Heart right ventricle (tissue), 16 donors: ENCODE measurements at regions not wholly inside any gene's neighbourhood (a gene's known extent, or its start where the extent isn't known, plus 50 kb on each side); places are given as distances from the start of the nearest gene placed in this dataset.

Source experiments
- ATAC-seq, 8 donors: fragments of 200-7000 bp; cut with Tn5 transposase; one replicate each; pipeline ENCODE4 v1.9.1; 2020; ENCODE audit warnings: mild to moderate bottlenecking in 8 of 8, moderate library complexity in 8 of 8, moderate number of reproducible peaks in 1 of 8
- DNase-seq, 2 donors: peaks; one replicate each; pipeline ENCODE4 v3.0.0-alpha.2; 2020
- H3K27ac ChIP-seq, 10 donors: fragments of 200-600 bp; sonication (generic) in 2 of 10; one replicate each; pipeline versions ENCODE4 v1.5.0 to v1.8.0; 2020 to 2022; ENCODE audit warnings: mild to moderate bottlenecking in 3 of 10
- H3K27me3 ChIP-seq, 7 donors: fragments of 200-600 bp; one replicate each; pipeline ENCODE4 v1.8.0; 2021 to 2022; ENCODE audit warnings: mild to moderate bottlenecking in 2 of 7
- H3K36me3 ChIP-seq, 9 donors: fragments of 200-600 bp; sonication (generic) in 1 of 9; one replicate each; pipeline versions ENCODE4 v1.5.0 to v1.8.0; 2020 to 2022; ENCODE audit warnings: mild to moderate bottlenecking in 2 of 9
- H3K4me1 ChIP-seq, 9 donors: fragments of 200-600 bp; sonication (generic) in 1 of 9; one replicate each; pipeline versions ENCODE4 v1.5.0 to v1.8.0; 2020 to 2022; ENCODE audit warnings: mild to moderate bottlenecking in 4 of 9
- H3K4me3 ChIP-seq, 10 donors: fragments of 200-600 bp; sonication (generic) in 2 of 10; one replicate each; pipeline versions ENCODE4 v1.5.0 to v1.8.0; 2020 to 2022; ENCODE audit warnings: mild to moderate bottlenecking in 7 of 10, moderate library complexity in 2 of 10
- H3K9me3 ChIP-seq, 11 donors: fragments of 200-600 bp in 10 of 11; sonication (generic) in 2 of 11; one replicate each; pipeline versions ENCODE4 v1.5.0 to v1.8.0; 2013 to 2022; ENCODE audit warnings: mild to moderate bottlenecking in 2 of 11, control low read depth in 1 of 11, moderate library complexity in 1 of 11
- CTCF ChIP-seq, 9 donors: fragments of 200-600 bp; sonication (generic) in 2 of 9; IDR thresholded peaks; one replicate each; pipeline versions ENCODE4 v1.5.0 to v1.8.0; 2021 to 2022; ENCODE audit warnings: antibody characterized with exemption in 9 of 9, mild to moderate bottlenecking in 5 of 9, moderate library complexity in 1 of 9
- WGBS, 2 donors: extraction: QIAGEN DNeasy Blood & Tissue Kit; methylation state at CpG; one replicate each; pipeline ENCODE4 v1.1.7; 2013; ENCODE audit warnings: inconsistent platforms in 1 of 2; 5-methylcytosine and 5-hydroxymethylcytosine counted together
- intact Hi-C, 10 donors: fragments of 100-400 bp; cut with DNase I; formaldehyde crosslinking; loops; one replicate each; pipeline versions ENCODE4 v1.11.1 to v1.14.2; 2022
- donor health status: Arrhythmogenic right ventricular cardiomyopathy.
- donor health status: ischemic (EF 13 %, LVEDD 7.1; RV severe dilation, severe dysfunction).
- donor health status: healthy with polysubstance abuse.
- donor health status: DM: no; HTN: yes; CAD: no.
- donor health status: DM: no; HTN: no; CAD: no.
- donor health status: ischemic (EF 25% LVEDD 6.9; RV normal size, moderate dysfunction).
- donor health status: ischemic (EF 25% LVEDD 5.7; RV mildly dilated, moderate dysfunction).
- donor health status: healthy.
- donor health status: DM: yes; HTN: yes; CAD: no.
- donor health status: Ischemic cardiomyopathy.
- donor health status: ischemic (EF 35%, LVEDD 5.7; RV mildly dilated, moderate dysfunction).
- donor health status: nonischemic (EF 11% LVEDD 7.7; RV severe dilation, severe dysfunction).
- donor health status: DM: yes; HTN: yes; CAD: no.
- donor health status: PGD.
- donor health status: ischemic (EF 29% LVEDD 5.4; RV normal size, mild dysfunction).
- donor health status: nonischemic (EF 23%, LVEDD 6.1; RV moderate dilation, normal function).

- no peaks in the 10 kb centered on the region for H3K4me1 ChIP-seq
- no peak for TF ChIP-seq CTCF (IDR thresholded peaks at IDR 0.05)
- ATAC-seq (no peak), DNase-seq (no peak)
- H3K27ac ChIP-seq = no peak overlapping the region
- H3K4me3 ChIP-seq = no peak overlapping the region
- WGBS, 2 donors = 77 to 81% methylated on average over 4 of the region's 4 CpGs
- intact Hi-C loops = loop anchor here in 2 of 10 donors (10.0 kb wide), 1 partner anchor 179 kb away; no protein-coding TSS in a partner anchor
- peaks cover 0 to 5% (median 0%) of the 10 kb centered on the region in 7 donors for H3K27me3 ChIP-seq
- H3K9me3 ChIP-seq = no peaks in the 10 kb centered on the region
- no peaks in the 10 kb centered on the region for H3K36me3 ChIP-seq
Measured at GRCh38 chr12:127115468-127116035, 1151.4 kb upstream of the TMEM132C start.

GRCh38 chr12:127118251-127118650 lies 1148.7 kb upstream of the TMEM132C start:
- Histone ChIP-seq H3K9me3 (no peaks in the 10 kb centered on the region), H3K36me3 (no peaks in the 10 kb centered on the region), H3K27me3 (peaks cover 0 to 5% (median 0%) of the 10 kb centered on the region in 7 donors), H3K4me3 (no peak overlapping the region), H3K4me1 (peaks cover 0 to 16% (median 3%) of the 10 kb centered on the region in 9 donors), H3K27ac (no peak overlapping the region)
- DNase-seq (no peak), ATAC-seq (no peak)
- WGBS, 2 donors = 80 to 83% methylated on average over 3 of the region's 3 CpGs
- intact Hi-C loops = loop anchor here in 2 of 10 donors (10.0 kb wide), 1 partner anchor 177 kb away; no protein-coding TSS in a partner anchor
- no peak for TF ChIP-seq CTCF (IDR thresholded peaks at IDR 0.05)

- Histone ChIP-seq H3K36me3 (no peaks in the 10 kb centered on the region), H3K4me3 (no peak overlapping the region), H3K27ac (no peak overlapping the region), H3K9me3 (no peaks in the 10 kb centered on the region), H3K27me3 (peaks cover 0 to 5% (median 0%) of the 10 kb centered on the region in 7 donors), H3K4me1 (peaks cover 0 to 16% (median 3%) of the 10 kb centered on the region in 9 donors)
- DNase-seq = no peak
- no peak for TF ChIP-seq CTCF (IDR thresholded peaks at IDR 0.05)
- ATAC-seq = no peak
- intact Hi-C loops = loop anchor here in 2 of 10 donors (10.0 kb wide), 1 partner anchor 175 kb away; no protein-coding TSS in a partner anchor
- WGBS, 2 donors = 82% methylated on average over 2 of the region's 2 CpGs
Measured at GRCh38 chr12:127119600-127120140, 1147.3 kb upstream of the TMEM132C start.

- DNase-seq = no peak
- Histone ChIP-seq H3K27me3 (peaks cover 0 to 5% (median 0%) of the 10 kb centered on the region in 7 donors), H3K27ac (no peak overlapping the region), H3K36me3 (no peaks in the 10 kb centered on the region), H3K4me3 (no peak overlapping the region), H3K9me3 (no peaks in the 10 kb centered on the region), H3K4me1 (peaks cover 0 to 16% (median 5%) of the 10 kb centered on the region in 9 donors)
- intact Hi-C loops = no loop called here
- no peak for TF ChIP-seq CTCF (IDR thresholded peaks at IDR 0.05)
- 80 to 86% methylated on average over 3 of the region's 3 CpGs for whole genome bisulfite sequencing, 2 donors
- ATAC-seq = no peak
Measured at GRCh38 chr12:127120851-127121250, 1146.1 kb upstream of the TMEM132C start.
